ENCODE measurements at regions not wholly inside any gene's neighbourhood (a gene's known extent, or its start where the extent isn't known, plus 50 kb on each side); places are given as distances from the start of the nearest gene placed in this dataset.

GRCh38 chr10:30125496-30125895, 66.1 kb upstream of the JCAD start:
- WGBS (ENCODE audit: extremely low coverage, insufficient read length, low lambda C conversion rate) = no CpG with 5 or more reads among the region's 2 CpGs
- H3K27me3 Mint-ChIP-seq (ENCODE audit: low read depth) = no peaks in the 10 kb centered on the region; the same call in 1 of the 2 replicates
- no peak overlapping the region for H4K5ac ChIP-seq (ENCODE audit: insufficient read length, low read depth, low read length)

More at GRCh38 chr10:30125496-30125895, 66.1 kb upstream of the JCAD start:
- Histone ChIP-seq H2AK5ac (ENCODE audit: insufficient read length, low read length) (no peak overlapping the region), H3K56ac (ENCODE audit: insufficient read length, low read depth, low read length) (no peak overlapping the region), H2BK15ac (ENCODE audit: low read depth, low read length) (no peak overlapping the region), H3K4me2 (ENCODE audit: insufficient read depth, insufficient read length, low read length) (no peak overlapping the region), H2BK5ac (ENCODE audit: insufficient read length, low read length) (no peak overlapping the region), H3K14ac (ENCODE audit: insufficient read depth, low read length) (no peak overlapping the region), H3T11ph (ENCODE audit: low read length) (no peak overlapping the region), H2BK12ac (ENCODE audit: insufficient read length, low read depth, low read length) (no peak overlapping the region), H2BK20ac (ENCODE audit: low read depth, low read length, poor library complexity, severe bottlenecking) (no peak overlapping the region), H3K18ac (ENCODE audit: insufficient read length, low read depth, low read length) (no peak overlapping the region), H3K27me3 (ENCODE audit: insufficient read depth, low read length) (no peaks in the 10 kb centered on the region), H3K79me1 (ENCODE audit: insufficient read depth, low read depth, low read length, poor library complexity, severe bottlenecking) (no peaks in the 10 kb centered on the region), H3K9me3 (ENCODE audit: control insufficient read depth, low read depth, low read length) (no peaks in the 10 kb centered on the region), H2AFZ (ENCODE audit: low read length) (no peak overlapping the region), H4K8ac (replicated peaks; ENCODE audit: insufficient read length, low read depth, low read length) (no peak overlapping the region), H3K4ac (ENCODE audit: low read depth, low read length) (no peak overlapping the region), H3K27ac (ENCODE audit: insufficient read length, low read depth, low read length) (no peak overlapping the region), H3K23me2 (ENCODE audit: insufficient read length, low read depth, low read length, poor library complexity, severe bottlenecking) (no peaks in the 10 kb centered on the region), H3K23ac (ENCODE audit: insufficient read length, low read depth, low read length) (no peak overlapping the region), H4K20me1 (ENCODE audit: control insufficient read depth, insufficient read depth, insufficient read length) (peaks cover 2% of the 10 kb centered on the region), H3K79me2 (ENCODE audit: insufficient read depth, low read length) (no peaks in the 10 kb centered on the region), H2BK120ac (ENCODE audit: low read depth, low read length, poor library complexity, severe bottlenecking) (no peak overlapping the region), H3K9ac (ENCODE audit: extremely low read depth, insufficient read length, low read length) (no peak overlapping the region), H4K91ac (ENCODE audit: insufficient read length, low read depth, low read length) (no peak overlapping the region), H3K4me1 (ENCODE audit: insufficient read depth, low read length) (no peaks in the 10 kb centered on the region)
- Mint-ChIP-seq H3K4me1 (peaks cover 3 to 7% of the 10 kb centered on the region in 2 experiments; a peak in 3 of 4 replicates), H3K27ac (no peak overlapping the region), H3K36me3 (ENCODE audit: insufficient read depth in 1 of 3, low read depth in 3 of 3) (no peaks in the 10 kb centered on the region), H3K4me3 (no peak overlapping the region), H3K9me3 (no peaks in the 10 kb centered on the region)
- DNase-seq = no peak
- TF ChIP-seq CTCF (conservative IDR thresholded peaks at IDR 0.05) = no peak
